ENCODE measurements at regions not wholly inside any gene's neighbourhood (a gene's known extent, or its start where the extent isn't known, plus 50 kb on each side); places are given as distances from the start of the nearest gene placed in this dataset.

- Histone ChIP-seq H3K27ac (no peak overlapping the region), H3K9me3 (no peaks in the 10 kb centered on the region), H3K4me1 (no peaks in the 10 kb centered on the region), H3K36me3 (no peaks in the 10 kb centered on the region), H3K4me3 (no peak overlapping the region), H3K27me3 (ENCODE audit: low read depth) (no peaks in the 10 kb centered on the region)
- intact Hi-C loops (cut with DNase I) = no loop called here
- no peak for ATAC-seq
- TF ChIP-seq CTCF (IDR thresholded peaks at IDR 0.05) = no peak
- no peak for DNase-seq
Observed at GRCh38 chr15:79682851-79683288, 213.9 kb downstream of the MTHFS start.

- DNase-seq (no peak), ATAC-seq (no peak)
- Histone ChIP-seq H3K27me3 (ENCODE audit: low read depth) (no peaks in the 10 kb centered on the region), H3K36me3 (no peaks in the 10 kb centered on the region), H3K4me1 (no peaks in the 10 kb centered on the region), H3K27ac (no peak overlapping the region), H3K4me3 (no peak overlapping the region), H3K9me3 (no peaks in the 10 kb centered on the region)
- TF ChIP-seq CTCF (IDR thresholded peaks at IDR 0.05) = no peak
- intact Hi-C loops (cut with DNase I) = no loop called here
Observed at GRCh38 chr15:79689030-79689429, 207.8 kb downstream of the MTHFS start.

DNA sequence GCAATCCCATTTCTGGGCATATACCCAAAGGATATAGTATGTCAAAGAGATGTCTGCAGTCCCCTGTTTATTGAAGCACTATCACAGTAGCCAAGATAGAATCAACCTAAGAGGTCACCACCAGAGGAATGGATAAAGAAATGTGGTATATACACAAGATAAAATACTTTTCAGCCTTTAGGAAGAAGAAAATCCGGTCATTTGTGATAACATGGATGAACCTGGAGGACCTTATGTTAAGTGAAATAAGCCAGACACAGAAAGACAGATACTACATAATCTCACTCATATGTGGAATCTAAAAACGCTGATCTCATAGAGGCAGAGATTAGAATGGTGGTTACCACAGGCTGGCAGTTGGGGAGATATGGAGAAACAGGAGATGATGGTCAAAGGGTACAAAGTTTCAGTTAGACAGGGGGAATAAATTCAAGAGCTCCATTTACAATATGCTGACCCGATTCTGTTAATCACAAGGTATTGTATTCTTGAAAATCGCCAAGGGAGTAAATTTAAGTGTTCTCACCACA, 195.8 kb downstream of the MTHFS start:
- no peak for ATAC-seq
- TF ChIP-seq CTCF (IDR thresholded peaks at IDR 0.05) = no peak
- intact Hi-C loops (cut with DNase I) = no loop called here

DNA sequence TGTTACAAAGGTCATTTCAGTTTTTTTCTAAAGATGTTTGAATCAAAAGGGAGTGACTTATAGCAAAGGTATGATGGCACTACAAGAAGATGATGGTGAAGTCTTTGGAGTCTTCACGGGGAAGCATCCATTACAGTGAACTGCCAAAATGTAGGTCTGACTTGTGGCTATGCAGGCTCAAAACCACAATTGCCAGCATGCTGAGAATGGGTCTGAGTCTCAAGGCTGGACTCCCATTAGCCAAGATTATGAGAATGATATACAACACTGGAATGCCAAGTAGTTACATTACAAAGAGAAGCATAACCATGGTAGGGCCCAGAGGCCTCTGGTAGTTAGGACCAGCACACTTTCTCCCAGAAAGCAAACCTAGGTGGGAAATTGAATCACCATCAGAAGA, 194.2 kb downstream of the MTHFS start:
- Histone ChIP-seq H3K27me3 (ENCODE audit: low read depth) (peaks cover 5% of the 10 kb centered on the region), H3K9me3 (no peaks in the 10 kb centered on the region), H3K4me3 (no peak overlapping the region), H3K4me1 (no peaks in the 10 kb centered on the region), H3K36me3 (no peaks in the 10 kb centered on the region), H3K27ac (no peak overlapping the region)
- no peak for DNase-seq
- intact Hi-C loops (cut with DNase I) = no loop called here
- no peak for TF ChIP-seq CTCF (IDR thresholded peaks at IDR 0.05)
- no peak for ATAC-seq

More for the DNA sequence above, 195.8 kb downstream of the MTHFS start:
- Histone ChIP-seq H3K27me3 (ENCODE audit: low read depth) (peaks cover 5% of the 10 kb centered on the region), H3K27ac (no peak overlapping the region), H3K4me1 (no peaks in the 10 kb centered on the region), H3K9me3 (no peaks in the 10 kb centered on the region), H3K4me3 (no peak overlapping the region), H3K36me3 (no peaks in the 10 kb centered on the region)
- DNase-seq = no peak

GRCh38 chr15:79721256-79721655, 175.6 kb downstream of the MTHFS start:
- TF ChIP-seq CTCF (IDR thresholded peaks at IDR 0.05) = no peak
- Histone ChIP-seq H3K27me3 (ENCODE audit: low read depth) (no peaks in the 10 kb centered on the region), H3K4me3 (no peak overlapping the region), H3K4me1 (no peaks in the 10 kb centered on the region), H3K36me3 (no peaks in the 10 kb centered on the region), H3K27ac (no peak overlapping the region), H3K9me3 (no peaks in the 10 kb centered on the region)
- intact Hi-C loops (cut with DNase I) = no loop called here
- ATAC-seq (no peak), DNase-seq (no peak)

GRCh38 chr15:79724312-79724711, 172.5 kb downstream of the MTHFS start:
- no peak for TF ChIP-seq CTCF (IDR thresholded peaks at IDR 0.05)
- H3K27ac ChIP-seq = no peak overlapping the region
- H3K9me3 ChIP-seq = no peaks in the 10 kb centered on the region
- H3K36me3 ChIP-seq = no peaks in the 10 kb centered on the region
- H3K4me1 ChIP-seq = no peaks in the 10 kb centered on the region
- H3K4me3 ChIP-seq = no peak overlapping the region
- no peak for DNase-seq
- no peaks in the 10 kb centered on the region for H3K27me3 ChIP-seq (ENCODE audit: low read depth)
- ATAC-seq = no peak
- intact Hi-C loops (cut with DNase I) = no loop called here
